Glomerular endothelial cell (primary cell): ENCODE measurements at regions not wholly inside any gene's neighbourhood (a gene's known extent, or its start where the extent isn't known, plus 50 kb on each side); places are given as distances from the start of the nearest gene placed in this dataset.

Experiments used
- DNase-seq: peaks from one replicate; pipeline ENCODE4 v3.0.0-alpha.2; 2011; ENCODE audit warnings: low read depth, low spot score; ENCODE audit errors: extremely low read depth

DNA sequence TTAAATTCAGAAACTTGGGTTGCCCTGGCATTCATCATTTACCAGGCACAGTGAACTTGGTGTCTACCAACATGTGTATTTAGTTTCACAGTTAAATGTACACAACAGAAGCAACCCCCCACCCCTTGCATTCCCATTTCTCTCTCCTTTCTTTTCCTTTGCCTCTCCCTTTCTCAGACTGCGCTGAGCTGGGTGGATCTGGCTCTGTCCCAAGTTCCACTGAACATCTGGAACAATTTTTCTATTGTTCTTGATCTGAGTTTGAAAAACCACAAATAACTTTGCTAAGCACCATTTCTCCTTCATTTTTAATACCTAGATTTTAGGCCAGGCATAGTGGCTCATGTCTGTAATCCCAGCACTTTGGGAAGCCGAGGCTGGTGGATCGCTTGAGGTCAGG lies 242.2 kb downstream of the ABHD5 start:
- DNase-seq: no peak

DNA sequence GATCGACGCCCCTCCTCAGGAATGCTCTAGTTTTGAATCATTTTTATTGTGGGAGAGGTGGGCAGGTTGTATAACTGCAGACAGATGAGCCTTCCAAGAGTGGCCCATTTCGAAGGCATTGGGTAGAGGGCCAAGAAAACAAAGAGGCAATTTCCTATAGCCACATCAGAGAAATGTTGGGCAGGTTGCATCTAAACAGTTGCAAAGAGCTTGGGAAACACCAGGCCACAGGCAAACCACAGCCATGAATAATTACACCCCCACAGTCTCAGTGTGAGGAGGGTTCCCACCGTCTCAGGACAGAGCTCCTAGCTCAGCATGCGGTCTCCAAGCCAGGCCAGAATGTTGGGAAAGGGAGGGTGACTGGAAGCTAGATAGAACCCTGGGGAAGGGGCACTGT lies 257.3 kb downstream of the ABHD5 start:
- no peak for DNase-seq

DNA sequence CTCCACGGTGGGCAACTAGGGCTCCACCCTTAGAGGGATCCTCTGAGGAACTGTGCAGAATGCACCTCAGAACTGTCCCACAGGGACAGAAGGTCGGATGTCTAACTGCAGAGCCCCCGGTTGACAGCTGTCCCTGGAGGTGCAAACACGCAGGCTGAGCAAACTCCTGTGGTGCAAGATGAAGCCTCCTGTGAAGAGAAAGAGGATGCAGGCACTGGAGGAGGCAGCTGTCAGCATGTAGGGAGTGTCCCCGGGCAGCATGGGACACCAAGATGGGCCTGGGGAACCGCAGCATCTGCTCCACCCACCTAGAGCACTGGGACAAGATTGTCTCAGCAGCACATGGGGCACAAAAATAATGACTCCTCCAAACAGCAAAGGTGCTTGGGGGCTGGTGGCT lies 258.9 kb downstream of the ABHD5 start:
- no peak for DNase-seq

DNA sequence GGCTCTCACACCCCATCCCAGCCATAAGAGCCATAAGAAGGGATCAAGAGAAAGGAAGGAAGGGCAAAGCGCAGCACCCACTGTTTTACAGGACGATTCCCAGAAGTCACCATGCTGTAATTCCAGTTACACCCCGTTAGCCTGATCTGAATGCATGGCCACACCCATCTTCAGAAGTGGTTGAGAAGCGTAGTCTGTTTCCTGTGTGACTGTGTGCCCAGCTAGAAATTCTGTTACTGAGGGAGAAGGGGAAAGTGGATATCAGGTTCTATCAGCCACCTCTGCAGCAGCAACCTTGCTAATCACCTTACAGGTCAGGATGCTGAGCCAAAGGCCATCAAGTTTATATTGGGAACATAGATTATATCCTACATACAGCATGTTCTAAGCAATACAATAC lies 260.0 kb downstream of the ABHD5 start:
- no peak for DNase-seq

DNA sequence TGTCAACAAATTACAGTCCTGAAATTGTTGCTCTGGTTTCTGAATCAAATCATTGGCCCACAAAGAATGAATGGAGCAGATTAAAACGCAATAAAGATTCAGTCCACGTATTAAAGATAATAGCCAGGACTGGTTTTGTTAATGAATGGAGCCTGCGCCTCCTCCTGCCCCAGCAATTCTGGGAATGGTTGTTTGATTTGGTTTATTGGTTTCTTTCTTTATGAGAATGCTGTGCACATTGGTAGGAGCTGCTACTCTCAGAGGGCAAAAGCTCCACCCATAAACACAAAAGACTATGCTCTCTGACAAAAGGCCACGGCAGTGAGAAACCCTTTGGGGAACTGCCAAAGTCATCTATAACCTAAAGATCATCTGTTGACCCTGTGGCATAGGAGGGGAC lies 261.1 kb downstream of the ABHD5 start:
- DNase-seq: no peak

DNA sequence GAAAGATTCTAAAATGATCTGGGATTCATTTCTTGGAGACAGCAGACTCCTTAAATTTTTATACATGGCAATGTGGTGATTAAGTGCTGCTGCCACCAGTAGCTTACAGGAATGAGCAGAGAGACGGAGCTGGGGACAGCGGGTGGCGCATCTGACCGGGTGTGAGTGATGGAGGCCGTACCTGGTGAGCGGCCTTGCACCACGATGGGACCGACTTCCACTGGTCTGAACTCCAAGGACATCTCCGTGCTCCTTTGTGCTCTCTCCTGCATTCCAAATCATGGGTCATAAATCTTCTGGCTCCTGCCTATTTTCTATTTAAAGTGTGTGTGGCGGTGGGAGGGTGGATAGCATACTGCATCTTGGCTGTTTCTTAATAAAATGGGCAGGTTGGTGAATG lies 262.6 kb downstream of the ABHD5 start:
- DNase-seq: no peak

DNA sequence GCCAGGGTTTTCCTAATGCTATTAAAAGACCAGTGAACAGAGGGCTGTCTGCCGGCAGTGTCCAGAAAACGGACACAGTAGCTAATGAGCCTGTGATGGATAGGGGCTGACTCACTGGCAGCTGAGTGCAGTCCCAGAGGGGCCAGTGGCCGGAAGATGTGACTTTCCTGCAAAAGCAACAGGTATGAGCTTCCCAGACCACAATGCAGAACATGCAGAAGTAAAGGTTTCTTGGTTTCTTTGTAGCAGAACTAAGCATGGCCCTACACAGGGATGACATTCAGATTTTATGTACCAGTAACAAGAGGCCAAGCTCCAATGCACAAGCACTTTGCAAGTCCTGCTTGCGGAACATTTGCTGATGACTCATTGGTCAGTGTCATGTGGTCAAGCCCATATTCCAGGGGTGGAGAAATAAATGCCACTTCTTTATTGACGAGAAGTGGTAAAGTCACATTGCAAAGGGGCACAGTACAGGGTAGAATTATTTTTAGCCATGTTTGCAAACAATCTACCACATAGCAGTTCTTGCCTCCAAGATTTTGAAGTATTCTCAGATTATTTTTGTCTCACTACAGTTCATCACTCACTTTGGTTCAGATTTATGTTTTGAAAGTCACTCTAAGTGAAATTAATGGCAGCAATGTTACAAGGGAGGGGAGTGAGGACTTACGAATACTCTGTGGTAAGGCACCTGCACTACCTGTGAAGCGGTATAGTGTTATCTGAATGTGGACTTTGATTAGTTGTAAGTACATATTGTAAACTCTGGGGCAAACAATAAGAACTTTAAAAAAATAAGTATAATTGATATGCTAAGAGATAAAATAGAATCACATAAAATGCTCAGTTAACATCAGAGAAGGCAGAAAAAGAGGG lies 263.3 kb downstream of the ABHD5 start:
- DNase-seq: no peak

DNA sequence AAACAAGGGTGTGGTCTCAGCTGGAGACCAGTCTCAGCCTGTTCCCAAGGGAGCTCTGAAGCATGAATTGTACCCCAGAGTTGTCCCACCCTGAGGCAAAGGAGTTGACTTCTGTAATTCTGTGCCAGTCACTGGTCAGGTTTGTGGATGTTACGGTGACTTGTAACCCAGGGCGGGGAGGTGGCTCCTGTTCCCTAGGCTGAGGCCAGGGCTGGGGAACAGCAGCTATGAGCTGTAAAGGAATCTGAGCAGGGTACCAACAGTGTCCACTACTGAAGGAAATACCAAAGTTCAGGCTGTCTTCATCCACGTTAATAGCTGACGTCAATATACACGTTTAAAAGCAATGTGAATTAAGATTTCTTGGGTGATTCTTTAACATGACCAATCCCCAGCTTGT lies 266.2 kb downstream of the ABHD5 start:
- no peak for DNase-seq

DNA sequence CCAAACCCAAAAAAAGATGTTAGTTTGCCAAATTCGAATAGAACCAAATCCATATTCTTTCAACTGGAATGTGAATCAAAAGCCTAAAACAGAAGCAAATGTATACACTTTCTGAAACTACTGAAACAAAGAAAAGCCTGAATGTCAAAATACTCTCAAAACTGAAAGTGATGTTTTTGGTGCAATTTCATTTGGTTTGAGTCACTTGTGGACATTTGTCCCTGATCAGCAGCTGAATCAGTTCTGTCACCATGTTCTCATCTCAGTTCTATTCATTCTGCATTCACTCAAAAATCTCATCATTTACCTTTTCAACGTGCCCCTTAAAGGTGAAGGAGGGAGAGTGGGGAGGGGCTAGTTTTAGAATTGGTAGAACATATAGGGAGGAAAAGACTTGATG lies 266.8 kb downstream of the ABHD5 start:
- DNase-seq: no peak

DNA sequence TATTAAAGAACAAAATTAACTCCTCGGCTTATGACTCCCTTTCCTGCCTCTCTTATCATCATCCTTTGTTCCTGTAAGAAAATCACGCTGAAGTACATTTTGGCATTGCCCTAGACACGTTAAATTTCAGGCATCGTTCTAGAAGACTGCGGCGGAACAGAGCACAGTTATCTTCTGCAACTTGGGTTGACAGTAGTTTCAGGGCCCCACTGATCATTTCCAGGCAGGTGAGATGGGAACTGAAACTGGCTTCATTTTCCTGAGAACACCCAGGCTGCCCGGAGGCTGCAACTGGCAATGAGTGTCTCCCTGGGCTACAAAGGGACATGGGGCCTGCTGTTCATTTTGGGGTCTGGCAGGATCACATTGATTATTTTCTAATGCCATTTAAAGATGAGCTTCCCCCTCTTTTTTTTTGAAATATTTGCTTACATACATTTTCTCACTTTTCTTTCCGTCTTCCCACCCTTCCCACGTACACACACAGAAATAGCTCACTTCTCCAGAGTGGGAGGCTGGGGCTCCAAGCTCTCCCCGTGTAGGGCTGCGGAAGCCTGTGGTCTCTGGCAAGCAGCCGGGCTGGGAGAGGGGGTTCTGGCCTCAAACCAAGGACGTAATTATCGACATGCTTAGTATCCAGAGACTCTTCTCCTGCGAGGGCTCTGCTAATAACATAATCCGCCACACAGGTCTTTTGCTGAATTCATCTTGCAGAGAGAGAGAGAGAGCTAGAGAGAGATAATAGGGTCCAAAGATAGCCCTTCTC lies 267.4 kb downstream of the ABHD5 start:
- DNase-seq: no peak

DNA sequence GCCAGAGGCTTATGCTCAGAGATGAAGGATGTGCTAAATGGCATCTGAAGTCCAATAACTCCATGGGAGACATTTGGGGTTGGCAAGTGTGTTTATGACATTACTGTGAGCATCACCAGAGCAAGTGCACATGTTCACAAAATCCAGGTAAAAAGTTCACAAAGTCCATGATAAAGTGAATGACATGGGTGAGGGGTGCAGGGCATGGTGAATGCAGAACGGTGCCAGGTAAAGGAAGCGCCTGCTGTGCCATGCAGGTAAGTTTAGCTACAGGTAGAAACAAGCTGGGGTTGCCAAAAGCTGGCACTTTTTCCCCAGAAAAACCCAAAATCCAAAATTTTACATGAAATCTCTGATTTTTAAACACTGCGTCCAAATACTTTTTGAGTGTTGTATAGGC lies 268.2 kb downstream of the ABHD5 start:
- DNase-seq: no peak

DNA sequence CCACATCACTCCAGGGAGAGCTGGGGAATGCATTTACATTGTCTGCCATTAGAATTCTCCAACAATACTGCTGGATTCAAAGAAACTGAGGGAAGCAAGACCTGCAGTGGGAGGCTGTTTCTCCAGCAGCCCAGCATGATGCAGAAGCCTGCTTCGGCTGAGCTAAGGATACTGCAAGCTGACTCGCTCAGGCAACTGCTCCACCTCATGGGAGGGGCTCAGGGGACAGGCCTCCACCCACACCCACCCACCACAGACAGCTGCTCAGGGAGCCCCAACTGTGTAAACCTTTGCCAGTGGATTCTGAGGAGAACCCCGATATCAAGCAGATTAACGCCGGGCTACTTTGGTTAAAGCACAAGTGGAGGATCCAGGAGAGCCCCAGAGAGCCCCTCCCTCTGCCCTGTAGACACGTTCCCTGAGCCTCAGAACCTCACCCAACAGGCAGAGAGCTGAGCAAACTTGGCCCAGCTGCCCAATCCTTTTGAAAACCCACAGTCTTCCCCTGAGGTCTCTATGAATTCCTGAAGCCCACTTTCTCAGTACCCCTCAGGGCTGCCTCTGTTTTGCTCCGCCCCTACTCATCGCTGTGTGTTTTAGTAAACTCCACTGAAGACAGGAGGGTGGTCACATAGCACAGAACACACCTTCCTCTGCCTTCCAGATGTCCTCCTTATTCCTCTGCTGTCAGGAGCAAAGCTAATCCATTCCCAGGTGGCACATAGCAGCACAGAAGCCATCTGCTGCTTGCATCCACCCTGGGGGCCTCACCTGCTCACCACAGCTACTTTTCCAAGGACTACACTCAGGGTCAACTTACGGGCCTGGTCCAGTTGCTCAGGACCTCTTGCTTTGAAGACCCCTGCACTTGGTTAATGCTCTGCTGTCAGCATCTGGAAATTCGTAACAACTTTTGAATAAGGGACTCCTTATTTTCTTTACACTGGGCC lies 269.0 kb downstream of the ABHD5 start:
- DNase-seq: no peak

DNA sequence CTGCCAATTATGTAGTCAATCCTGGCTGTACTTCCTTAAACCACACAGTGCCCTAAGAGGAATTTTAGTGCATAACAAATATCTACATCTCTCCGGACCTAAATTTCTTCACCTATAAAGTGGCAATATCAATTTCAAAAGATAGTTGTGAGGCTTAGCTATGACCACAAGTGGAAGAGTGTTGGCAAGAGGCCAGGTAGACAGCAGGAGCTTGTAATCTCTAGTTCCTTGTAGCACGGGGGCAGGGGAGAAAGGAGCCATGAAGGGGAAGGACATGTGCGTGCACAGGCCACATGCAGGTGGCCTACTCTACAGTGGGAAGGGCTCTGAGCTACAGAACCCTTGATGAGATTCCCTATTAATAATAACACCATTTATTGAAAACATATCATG lies 269.7 kb downstream of the ABHD5 start:
- DNase-seq: no peak

DNA sequence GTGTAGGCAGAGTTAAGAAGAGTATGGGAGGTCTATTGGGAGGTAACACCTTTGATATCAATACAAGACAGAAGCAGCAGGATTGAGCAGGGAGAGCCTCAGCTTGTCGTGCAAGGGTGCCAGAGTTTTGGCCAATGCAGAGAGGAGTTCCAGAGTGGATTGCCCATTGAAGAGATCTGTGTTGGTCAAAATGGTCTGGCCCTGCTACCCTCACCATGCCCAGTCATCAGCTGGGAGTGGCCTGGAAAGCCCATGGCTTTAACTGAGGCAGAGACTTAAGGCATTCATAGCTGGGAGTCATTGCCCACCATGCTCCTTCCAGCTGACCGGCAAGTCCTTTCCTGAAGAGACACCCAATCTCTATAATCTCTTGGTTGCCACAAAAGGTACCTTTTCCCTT lies 271.3 kb downstream of the ABHD5 start:
- DNase-seq: no peak

DNA sequence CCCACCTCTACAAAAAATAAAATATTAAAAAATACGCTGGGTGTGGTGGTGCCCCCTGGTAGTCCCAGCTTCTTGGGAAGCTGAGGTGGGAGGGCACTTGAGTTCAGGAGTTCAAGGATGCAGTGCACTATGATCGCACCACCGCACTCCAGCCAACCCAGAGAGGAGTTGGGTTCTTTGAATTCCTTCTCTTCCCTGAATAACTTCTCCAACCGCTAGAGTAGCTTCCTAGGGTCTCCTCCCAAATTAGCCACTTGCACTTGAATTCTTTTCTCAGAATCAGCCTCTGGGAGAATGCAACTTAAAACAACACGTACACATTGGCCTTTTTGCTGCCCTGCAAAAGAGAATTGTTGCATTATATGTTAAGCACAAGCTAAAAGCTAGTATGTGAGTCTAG lies 272.5 kb downstream of the ABHD5 start:
- no peak for DNase-seq

DNA sequence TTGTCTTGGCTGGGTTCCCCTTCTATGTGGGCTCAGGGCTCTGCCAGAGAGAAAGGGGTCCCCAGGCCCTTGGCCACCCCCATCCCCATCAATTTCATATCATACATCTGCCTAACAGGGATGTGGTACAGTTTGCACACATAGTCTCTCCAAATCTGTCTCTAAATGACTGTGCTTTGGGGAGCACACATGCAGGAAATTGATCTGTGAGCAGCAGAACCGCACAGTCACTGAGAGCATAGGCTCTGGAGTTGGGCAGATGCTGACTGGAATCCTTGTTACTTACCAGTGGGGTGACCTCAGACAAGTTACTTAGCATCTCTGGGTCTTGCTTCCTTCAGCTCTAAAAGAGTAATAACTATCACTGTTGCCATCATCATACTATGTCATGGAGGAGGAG lies 273.9 kb downstream of the ABHD5 start:
- no peak for DNase-seq

DNA sequence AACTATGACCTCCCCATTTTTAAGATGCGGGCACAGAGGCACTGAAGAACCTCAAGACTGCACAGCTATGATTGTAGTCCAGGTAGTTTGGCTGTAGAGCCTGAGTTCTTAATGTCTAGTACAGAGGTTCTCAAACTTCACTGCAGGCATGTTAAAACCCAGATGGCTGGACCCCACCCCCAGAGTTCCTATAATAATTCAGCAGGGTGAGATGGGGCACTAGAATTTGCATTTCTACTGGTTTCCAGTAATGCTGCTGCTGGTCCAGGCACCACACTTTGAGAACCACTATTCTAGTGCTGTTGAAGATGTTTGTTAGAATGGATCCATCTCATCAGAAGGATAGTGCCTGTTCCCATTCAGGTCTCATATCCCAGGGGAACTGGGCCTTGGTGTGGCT lies 274.9 kb downstream of the ABHD5 start:
- no peak for DNase-seq

DNA sequence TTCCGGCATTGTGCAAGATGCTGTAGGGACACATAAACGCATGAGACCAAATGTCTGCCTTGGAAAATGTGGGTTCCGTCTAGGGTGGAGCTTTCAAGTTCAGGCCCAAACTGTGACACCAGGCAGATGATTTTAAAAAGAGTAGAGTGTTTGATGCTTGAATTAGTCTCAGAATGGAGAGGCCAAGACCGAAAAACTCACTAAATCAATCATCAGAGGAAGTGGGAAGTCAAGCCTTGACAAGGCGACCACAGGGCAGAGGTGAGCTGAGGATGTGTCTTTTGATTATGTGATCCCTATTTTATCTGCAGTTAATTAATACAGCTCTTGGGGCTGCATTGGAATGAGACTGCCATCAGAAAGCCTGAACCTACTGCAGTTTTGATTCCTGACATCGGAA lies 275.4 kb downstream of the ABHD5 start:
- DNase-seq: no peak

DNA sequence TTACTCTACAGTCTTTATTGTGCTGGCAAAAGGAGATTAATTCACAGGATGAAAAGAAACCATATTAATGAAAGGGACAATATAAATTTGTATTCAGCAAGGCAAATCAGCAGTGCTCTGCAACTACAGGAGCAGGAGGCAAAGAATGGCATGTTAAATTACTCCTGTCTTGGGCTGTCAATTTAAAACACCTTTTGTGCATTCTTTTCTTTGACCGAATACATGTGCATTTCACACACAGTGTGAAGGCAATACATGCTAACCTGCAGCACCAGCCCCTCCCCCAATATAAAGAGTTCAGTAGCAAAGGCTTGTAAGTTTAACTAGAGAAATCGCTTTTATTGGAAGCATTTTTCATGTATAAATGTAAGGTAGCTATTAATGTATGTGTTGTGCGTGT lies 275.2 kb upstream of the TOPAZ1 start:
- no peak for DNase-seq

DNA sequence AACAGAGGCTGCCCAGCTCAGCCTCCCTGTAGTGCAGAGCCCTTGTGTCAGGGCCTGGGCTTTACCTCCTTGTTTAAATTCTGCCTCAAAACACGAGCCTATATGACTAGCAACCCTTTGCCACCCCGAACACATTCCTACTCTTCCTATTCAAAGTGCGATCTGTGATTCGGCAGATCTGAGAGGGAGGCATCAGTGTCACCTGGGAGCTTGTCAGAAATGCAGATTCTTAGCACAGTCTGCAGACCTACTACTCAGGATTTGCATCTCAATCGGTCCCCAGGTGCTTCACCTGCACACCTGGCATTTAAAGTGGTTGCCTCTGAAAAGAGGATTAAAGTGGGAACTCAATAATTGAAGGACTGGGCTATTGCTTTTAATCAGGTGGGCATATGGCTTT lies 273.2 kb upstream of the TOPAZ1 start:
- no peak for DNase-seq

DNA sequence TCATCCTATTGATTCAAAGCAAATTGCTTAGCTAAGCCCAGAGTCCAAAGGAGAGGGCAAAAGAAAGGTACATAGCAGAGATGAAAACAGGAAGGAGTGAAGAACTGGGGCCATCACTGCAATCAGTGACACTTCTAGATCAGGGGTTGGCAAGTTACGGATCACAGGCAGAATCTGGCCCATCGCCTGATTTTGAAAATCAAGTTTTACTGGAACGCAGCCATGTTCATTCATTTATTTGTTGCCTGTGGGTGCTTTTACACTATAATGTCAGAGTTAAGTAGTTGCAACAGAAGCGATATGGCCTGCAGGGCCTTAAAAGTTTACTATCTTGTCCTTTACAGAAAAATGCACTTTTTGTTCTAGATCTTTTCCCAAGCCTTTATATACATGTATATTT lies 271.7 kb upstream of the TOPAZ1 start:
- DNase-seq: no peak
